ENCODE measurements at regions not wholly inside any gene's neighbourhood (a gene's known extent, or its start where the extent isn't known, plus 50 kb on each side); places are given as distances from the start of the nearest gene placed in this dataset.

- TF ChIP-seq EP300 (IDR thresholded peaks at IDR 0.05) (no peak), CTCF (IDR thresholded peaks at IDR 0.05) (no peak), POLR2A (IDR thresholded peaks at IDR 0.05) (no peak), POLR2AphosphoS5 (IDR thresholded peaks at IDR 0.05) (no peak)
Observed at GRCh38 chr2:105665480-105665879, 79.2 kb upstream of the NCK2 start.

Measured in gastroesophageal sphincter (tissue), 3 donors.